Mesothelial cell of epicardium (in vitro differentiated cells): ENCODE measurements at regions not wholly inside any gene's neighbourhood (a gene's known extent, or its start where the extent isn't known, plus 50 kb on each side); places are given as distances from the start of the nearest gene placed in this dataset.

Source experiments
- DNase-seq, 2 experiments: peaks; one replicate each; pipeline ENCODE4 v3.0.0; 2021; ENCODE audit warnings: low spot score in 2 of 2; ENCODE audit not compliant: unreplicated experiment in 2 of 2
- H3K27ac Mint-ChIP-seq: 2 replicates; pipeline ENCODE4 v1.8.0; 2021; ENCODE audit warnings: mixed read lengths
- H3K27me3 Mint-ChIP-seq: 2 replicates; pipeline ENCODE4 v1.8.0; 2021; ENCODE audit warnings: low read depth, mixed read lengths
- H3K36me3 Mint-ChIP-seq: 2 replicates; pipeline ENCODE4 v1.8.0; 2021; ENCODE audit warnings: mixed read lengths
- H3K4me1 Mint-ChIP-seq: 2 replicates; pipeline ENCODE4 v1.8.0; 2021; ENCODE audit warnings: mixed read lengths
- H3K4me3 Mint-ChIP-seq: 2 replicates; pipeline ENCODE4 v1.8.0; 2021; ENCODE audit warnings: mild to moderate bottlenecking, moderate library complexity, mixed read lengths
- H3K9me3 Mint-ChIP-seq: 2 replicates; pipeline ENCODE4 v1.8.0; 2021; ENCODE audit warnings: mixed read lengths
- CTCF ChIP-seq: fragments of 200-600 bp; sonication (generic); IDR thresholded peaks from one replicate; pipeline ENCODE4 v1.5.0; 2021; ENCODE audit warnings: antibody characterized with exemption; ENCODE audit not compliant: unreplicated experiment

GRCh38 chr2:117635481-117635880, 179.0 kb upstream of the DDX18 start:
- H3K4me1 Mint-ChIP-seq: no peaks in the 10 kb centered on the region
- peaks cover 17% of the 10 kb centered on the region for H3K27me3 Mint-ChIP-seq
- no peaks in the 10 kb centered on the region for H3K36me3 Mint-ChIP-seq
- TF ChIP-seq CTCF: no peak
- no peak overlapping the region for H3K4me3 Mint-ChIP-seq
- peaks cover 17% of the 10 kb centered on the region for H3K9me3 Mint-ChIP-seq
- no peak for DNase-seq
- H3K27ac Mint-ChIP-seq: no peak overlapping the region

- DNase-seq: no peak
- Mint-ChIP-seq H3K4me3 (no peak overlapping the region), H3K4me1 (no peaks in the 10 kb centered on the region), H3K27ac (no peak overlapping the region), H3K9me3 (peaks cover 17% of the 10 kb centered on the region), H3K27me3 (peaks cover 12% of the 10 kb centered on the region), H3K36me3 (no peaks in the 10 kb centered on the region)
- no peak for TF ChIP-seq CTCF
These were observed 175.1 kb upstream of the DDX18 start for GRCh38 chr2:117639401-117639800.

GRCh38 chr2:117644403-117644802, 170.1 kb upstream of the DDX18 start:
- Mint-ChIP-seq H3K27me3 (peaks cover 23% of the 10 kb centered on the region), H3K4me1 (no peaks in the 10 kb centered on the region), H3K9me3 (no peaks in the 10 kb centered on the region), H3K36me3 (no peaks in the 10 kb centered on the region), H3K27ac (no peak overlapping the region), H3K4me3 (no peak overlapping the region)
- TF ChIP-seq CTCF: no peak
- no peak for DNase-seq

- no peak for TF ChIP-seq CTCF
- DNase-seq: no peak
- peaks cover 23% of the 10 kb centered on the region for H3K27me3 Mint-ChIP-seq
- no peaks in the 10 kb centered on the region for H3K36me3 Mint-ChIP-seq
- H3K4me1 Mint-ChIP-seq: no peaks in the 10 kb centered on the region
- no peaks in the 10 kb centered on the region for H3K9me3 Mint-ChIP-seq
- H3K27ac Mint-ChIP-seq: no peak overlapping the region
- no peak overlapping the region for H3K4me3 Mint-ChIP-seq
These were observed 169.0 kb upstream of the DDX18 start for GRCh38 chr2:117645458-117645857.

GRCh38 chr2:117646099-117646498, 168.4 kb upstream of the DDX18 start:
- H3K4me1 Mint-ChIP-seq: no peaks in the 10 kb centered on the region

More at GRCh38 chr2:117646099-117646498, 168.4 kb upstream of the DDX18 start:
- Mint-ChIP-seq H3K27ac (no peak overlapping the region), H3K36me3 (no peaks in the 10 kb centered on the region), H3K9me3 (no peaks in the 10 kb centered on the region), H3K27me3 (peaks cover 23% of the 10 kb centered on the region), H3K4me3 (no peak overlapping the region)
- no peak for TF ChIP-seq CTCF
- DNase-seq: no peak
